ENCODE measurements at regions not wholly inside any gene's neighbourhood (a gene's known extent, or its start where the extent isn't known, plus 50 kb on each side); places are given as distances from the start of the nearest gene placed in this dataset.

DNA sequence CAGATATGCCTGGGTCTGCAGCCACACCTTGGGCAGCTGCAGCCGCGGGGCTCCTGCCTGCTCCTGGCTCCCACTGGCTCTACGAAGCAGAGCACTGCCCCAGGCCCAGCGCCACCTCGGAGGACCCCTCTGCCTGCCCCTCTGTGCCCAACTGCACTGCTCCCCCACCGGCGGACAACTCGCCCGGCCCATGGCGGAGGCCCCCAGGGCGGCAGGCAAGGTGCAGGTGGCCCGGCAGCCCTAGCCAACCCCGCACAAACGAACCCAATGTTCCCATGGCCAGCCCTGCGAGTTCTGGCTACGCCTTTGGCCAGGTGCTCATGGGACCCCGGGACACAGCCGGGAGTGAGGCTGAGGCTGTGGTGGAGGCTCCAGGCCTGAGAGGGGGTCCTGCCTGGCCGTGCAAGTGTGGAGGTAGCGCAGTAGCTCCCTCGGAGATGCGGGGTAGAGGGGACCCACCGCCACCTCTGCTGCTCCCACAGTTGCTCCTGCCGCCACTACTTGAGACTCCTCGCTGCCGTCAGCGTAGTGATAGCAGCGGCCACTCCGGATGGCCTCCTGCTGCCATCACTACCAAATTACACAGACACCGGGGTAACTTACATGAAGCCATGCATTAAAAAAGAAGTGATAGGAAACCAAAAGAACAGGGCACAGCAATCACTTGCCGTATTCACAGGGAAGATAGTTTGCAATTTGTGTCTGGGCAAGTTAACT, 97.3 kb upstream of the SP4 start:
- no peak for TF ChIP-seq POLR2AphosphoS5 (IDR thresholded peaks at IDR 0.05)
- TF ChIP-seq CTCF (IDR thresholded peaks at IDR 0.05): no peak
- TF ChIP-seq EP300 (IDR thresholded peaks at IDR 0.05): no peak
- no peak for TF ChIP-seq POLR2A (IDR thresholded peaks at IDR 0.05)

Data from sigmoid colon (tissue), 4 donors.